ENCODE measurements at regions not wholly inside any gene's neighbourhood (a gene's known extent, or its start where the extent isn't known, plus 50 kb on each side); places are given as distances from the start of the nearest gene placed in this dataset.
"Not testable (repeated sequence)": the region's sequence is repeated elsewhere in the genome, so short reads cannot be mapped to it uniquely, and the experiment has no call there.

DNA sequence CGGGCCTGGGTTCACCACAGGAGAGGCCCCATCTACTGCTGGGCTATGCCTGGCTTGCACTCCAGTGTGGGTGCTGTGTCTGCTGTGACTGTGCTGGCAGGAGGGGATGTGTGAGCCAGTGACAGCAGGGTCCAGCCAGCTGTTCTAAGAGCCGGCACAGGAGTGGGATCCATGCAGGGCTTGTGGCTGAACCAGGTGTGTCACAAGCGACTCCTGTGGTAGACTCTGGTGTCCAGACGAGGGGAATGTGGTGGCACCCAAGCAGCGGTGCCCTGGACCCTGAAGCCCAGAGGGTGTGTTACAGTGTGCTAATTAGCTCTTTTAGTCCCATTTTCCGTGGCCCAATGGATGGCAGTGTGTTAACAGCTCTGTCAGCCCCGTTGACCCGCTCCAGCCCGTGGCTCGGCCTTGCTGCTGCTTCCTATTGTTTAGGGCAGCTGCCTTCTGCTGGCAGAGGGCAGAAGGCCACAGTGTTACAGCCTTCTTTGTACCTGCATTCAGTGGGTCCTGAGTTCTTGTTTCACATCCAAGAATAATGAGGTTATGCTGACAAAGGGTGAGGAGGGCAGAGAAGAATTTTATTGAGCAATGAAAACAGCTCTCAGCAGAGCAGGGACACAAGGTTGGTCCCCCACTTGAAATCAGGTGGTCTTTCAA lies 78.5 kb upstream of the RNU6-1 start:
- no peak overlapping the region for H3K4me3 ChIP-seq (ENCODE audit: low read depth, low read length)

GRCh38 chr15:67920524-67921240 lies 80.8 kb upstream of the RNU6-1 start:
- H3K4me3 ChIP-seq (ENCODE audit: low read depth, low read length): no peak overlapping the region

DNA sequence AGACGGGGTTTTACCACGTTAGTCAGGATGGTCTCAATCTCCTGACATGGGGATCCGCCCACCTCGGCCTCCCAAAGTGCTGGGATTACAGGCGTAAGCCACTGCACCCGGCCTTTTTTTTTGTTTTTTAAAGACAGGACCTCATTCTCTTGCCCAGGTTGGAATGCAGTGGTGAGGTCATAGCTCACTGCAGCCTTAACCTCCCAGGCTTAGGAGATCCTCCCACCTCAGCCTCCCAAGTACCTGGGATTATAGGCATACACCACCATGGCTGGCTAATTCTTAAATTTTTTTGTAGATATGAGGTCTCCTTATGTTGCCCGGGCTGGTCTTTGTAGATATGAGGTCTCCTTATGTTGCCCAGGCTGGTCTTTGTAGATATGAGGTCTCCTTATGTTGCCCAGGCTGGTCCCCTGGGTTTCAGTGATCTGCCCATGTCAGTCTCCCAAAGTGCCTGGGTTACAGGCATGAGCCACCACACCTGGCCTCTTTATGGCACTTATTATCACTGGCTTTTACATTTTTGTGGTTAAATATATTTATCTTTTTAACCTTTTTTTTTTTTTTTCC lies 82.3 kb upstream of the RNU6-1 start:
- H3K4me3 ChIP-seq (ENCODE audit: low read depth, low read length): no peak overlapping the region

DNA sequence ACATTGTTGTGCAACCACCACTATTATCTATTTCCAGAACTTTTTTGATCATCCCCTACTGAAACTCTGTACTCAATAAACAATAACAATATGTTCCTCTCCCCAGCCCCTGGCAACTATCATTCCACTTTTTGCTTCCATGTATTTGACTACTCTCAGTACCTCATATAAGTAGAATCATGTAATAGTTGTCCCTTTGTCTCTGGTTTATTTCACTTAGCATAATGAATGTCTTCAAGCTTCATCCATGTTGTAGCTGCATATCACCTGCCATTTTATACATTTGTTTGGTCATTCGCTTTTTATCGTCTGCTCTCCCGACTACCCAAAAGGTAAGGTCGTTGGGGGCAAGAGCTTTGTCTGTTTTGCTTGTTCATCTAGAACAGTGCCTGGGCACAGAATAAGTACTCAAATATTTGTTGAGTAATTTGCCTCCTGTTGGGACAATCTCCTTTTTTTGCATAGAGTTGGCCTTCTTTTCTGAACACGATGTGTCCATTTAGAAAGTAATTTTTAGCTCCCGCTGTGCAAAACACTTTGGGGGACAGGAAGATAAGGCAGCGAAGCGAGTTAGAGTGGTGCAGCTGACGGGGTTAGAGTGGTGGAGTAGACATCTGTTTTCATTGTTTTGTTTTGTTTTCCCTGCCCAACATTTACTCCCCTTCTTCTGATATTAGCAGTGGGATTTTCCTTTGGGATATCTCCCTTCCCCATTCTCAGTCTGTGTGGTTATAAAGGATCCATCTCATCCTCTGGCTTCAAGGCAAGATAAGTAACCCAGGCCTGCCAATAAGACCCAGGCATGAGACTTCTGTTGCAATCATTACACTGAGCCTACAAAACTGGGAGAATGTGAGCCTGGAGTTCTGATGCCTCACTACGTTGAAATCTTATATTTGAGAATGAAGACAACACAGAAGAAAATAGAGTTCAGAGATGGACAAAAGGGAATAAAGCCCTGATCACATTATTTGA lies 83.4 kb upstream of the RNU6-1 start:
- no peak overlapping the region for H3K4me3 ChIP-seq (ENCODE audit: low read depth, low read length)

DNA sequence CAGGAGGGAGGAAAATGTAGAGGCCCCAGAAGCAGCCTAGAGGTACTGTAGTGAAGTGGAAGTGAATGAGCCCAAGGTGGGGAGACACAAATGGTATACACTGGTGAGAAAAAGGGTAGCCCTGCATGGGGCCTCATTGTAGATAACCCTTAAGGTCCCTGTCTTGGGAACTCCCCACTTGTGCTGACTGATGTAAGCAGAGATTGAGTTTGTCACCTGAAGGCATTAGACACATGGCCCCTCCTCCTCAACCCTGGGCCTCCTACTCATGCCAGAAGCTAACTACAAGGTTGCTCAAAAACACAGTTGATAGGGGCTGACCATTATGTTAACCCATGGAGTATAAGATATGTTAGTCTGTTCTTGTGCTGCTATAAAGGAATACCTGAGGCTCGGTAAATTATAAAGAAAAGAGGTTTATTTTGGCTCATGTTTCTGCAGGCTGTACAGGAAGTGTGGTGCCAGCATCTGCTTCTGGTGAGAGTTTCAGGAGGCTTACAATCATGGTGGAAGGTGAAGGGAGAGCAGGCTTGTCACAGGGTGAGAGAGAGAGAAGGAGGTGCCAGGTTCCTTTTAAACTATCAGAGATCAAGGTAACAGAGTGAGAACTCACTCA lies 84.6 kb upstream of the RNU6-1 start:
- H3K4me3 ChIP-seq (ENCODE audit: low read depth, low read length): no peak overlapping the region

GRCh38 chr15:67925182-67925581 lies 85.3 kb upstream of the RNU6-1 start:
- H3K4me3 ChIP-seq (ENCODE audit: low read depth, low read length): no peak overlapping the region

- no peak overlapping the region for H3K4me3 ChIP-seq (ENCODE audit: low read depth, low read length)
Observed at GRCh38 chr15:67927501-67928168, 87.8 kb upstream of the RNU6-1 start.

GRCh38 chr15:67928666-67929065 lies 88.8 kb upstream of the RNU6-1 start:
- H3K4me3 ChIP-seq (ENCODE audit: low read depth, low read length): no peak overlapping the region

DNA sequence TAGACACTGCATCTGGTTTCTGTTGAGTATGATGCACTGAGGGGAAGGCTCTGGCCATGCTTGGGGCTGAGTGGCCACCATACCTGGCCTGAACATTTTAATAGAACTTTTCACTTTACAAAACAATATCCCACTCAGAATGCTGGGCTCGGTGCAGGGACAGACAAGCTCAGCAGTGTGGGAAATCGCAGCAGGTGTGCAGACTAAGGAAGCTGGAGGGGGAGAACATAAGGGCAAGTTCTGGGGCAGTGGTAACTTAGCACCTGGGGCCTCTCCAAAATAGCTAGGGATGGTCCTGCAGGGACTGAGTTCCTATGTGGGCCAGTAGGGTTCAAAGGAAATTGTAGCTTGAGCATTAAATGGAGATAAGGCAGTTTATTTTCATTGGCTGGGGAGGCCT lies 90.9 kb upstream of the RNU6-1 start:
- no peak overlapping the region for H3K4me3 ChIP-seq (ENCODE audit: low read depth, low read length)

- H3K4me3 ChIP-seq (ENCODE audit: low read depth, low read length): no peak overlapping the region
Observed at GRCh38 chr15:67931861-67932260, 92.0 kb upstream of the RNU6-1 start.

DNA sequence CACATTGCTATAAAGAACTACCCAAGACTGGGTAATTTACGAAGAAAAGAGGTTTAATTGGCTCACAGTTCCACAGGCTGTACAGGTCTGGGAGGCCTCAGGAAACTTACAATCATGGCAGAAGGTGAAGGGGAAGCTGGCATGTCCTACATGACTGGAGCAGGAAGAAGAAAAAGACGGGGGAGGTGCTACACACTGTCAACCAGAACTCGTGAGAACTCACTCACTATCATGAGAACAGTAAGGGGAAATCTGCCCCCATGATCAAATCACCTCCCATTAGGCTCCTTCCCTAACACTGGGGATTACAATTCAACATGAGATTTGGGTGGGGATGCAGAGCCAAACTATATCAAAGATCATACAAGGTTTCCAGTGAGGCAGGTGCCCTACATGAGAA lies 94.3 kb upstream of the RNU6-1 start:
- not testable (repeated sequence) for H3K4me3 ChIP-seq (ENCODE audit: low read depth, low read length)

DNA sequence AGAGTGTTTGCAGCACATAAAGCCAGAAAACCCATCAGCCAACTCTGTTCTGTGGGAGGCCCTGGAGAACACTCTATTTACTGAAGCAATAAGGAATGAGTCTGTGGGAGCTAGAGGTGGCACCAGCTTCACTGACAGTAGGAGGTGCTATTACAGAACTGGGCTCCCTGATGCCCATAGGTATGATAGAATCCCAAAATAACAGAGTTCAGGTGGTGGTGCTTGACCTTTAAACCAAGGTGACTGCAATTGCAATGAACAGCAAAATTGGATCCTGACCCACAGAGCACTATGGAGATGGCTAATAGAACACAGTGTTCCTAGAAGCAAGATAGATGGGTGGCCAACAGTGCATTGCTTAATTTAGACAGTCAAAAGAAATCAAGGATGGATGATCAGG lies 95.4 kb upstream of the RNU6-1 start:
- no peak overlapping the region for H3K4me3 ChIP-seq (ENCODE audit: low read depth, low read length)

- H3K4me3 ChIP-seq (ENCODE audit: low read depth, low read length): no peak overlapping the region
Observed at GRCh38 chr15:67936258-67936657, 96.4 kb upstream of the RNU6-1 start.

DNA sequence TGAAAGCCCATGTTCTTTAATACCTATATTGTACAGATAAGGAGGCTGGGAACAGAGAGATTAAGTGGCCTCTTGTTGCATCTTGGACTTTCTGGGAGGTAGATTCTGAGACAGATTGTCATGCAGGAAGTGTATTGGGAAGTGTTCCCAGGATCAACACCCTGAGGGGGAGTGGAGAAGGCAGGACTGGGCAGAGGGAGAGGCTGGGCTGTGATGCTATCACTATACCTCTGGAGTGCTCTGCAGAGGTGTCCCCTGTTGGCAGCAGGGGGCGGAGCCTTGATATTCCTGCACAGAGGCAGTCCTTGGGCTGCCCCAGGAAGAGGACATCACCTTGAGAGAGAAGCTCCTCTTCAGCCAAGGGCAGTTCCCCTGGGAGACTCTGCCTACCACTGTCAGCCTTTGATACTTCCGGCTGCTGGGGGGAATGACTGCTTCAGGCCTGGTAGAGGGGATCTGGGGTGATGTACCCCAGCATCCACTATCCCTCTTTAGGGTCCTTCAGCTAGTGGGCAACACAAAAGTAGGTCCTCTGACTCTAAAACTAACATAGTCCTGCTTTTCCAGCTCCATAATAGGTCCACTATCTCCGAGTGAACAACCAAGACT lies 97.4 kb upstream of the RNU6-1 start:
- no peak overlapping the region for H3K4me3 ChIP-seq (ENCODE audit: low read depth, low read length)

DNA sequence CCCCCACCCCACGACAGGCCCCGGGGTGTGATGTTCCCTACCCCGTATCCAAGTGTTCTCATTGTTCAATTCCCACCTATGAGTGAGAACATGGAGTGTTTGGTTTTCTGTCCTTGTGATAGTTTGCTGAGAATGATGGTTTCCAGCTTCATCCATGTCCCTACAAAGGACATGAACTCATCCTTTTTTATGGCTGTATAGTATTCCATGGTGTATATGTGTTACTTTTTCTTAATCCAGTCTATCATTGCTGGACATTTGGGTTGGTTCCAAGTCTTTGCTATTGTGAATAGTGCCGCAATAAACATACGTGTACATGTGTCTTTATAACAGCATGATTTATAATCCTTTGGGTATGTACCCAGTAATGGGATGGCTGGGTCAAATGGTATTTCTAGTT lies 99.3 kb upstream of the RNU6-1 start:
- H3K4me3 ChIP-seq (ENCODE audit: low read depth, low read length): not testable (repeated sequence)

DNA sequence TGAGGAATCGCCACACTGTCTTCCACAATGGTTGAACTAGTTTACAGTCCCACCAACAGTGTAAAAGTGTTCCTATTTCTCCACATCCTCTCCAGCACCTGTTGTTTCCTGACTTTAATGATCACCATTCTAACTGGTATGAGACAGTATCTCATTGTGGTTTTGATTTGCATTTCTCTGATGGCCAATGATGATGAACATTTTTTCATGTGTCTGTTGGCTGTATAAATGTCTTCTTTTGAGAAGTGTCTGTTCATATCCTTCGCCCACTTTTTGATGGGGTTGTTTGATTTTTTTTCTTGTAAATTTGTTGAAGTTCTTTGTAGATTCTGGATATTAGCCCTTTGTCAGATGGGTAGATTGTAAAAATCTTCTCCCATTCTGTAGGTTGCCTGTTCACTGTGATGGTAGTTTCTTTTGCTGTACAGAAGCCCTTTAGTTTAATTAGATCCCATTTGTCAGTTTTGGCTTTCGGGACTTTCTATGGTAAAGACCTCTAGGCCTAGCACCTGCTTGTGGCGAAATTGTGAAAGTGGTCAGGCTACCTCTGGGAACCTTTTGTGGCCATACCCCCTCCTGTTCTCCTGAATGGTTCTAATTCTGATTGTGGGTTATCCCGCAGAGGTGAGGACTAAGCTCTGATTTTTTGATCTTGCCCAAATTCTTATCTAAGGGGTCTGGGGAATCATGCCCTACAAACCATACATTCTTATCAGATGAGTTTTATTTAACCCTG lies 99.9 kb upstream of the RNU6-1 start:
- not testable (repeated sequence) for H3K4me3 ChIP-seq (ENCODE audit: low read depth, low read length)

- H3K4me3 ChIP-seq (ENCODE audit: low read depth, low read length): no peak overlapping the region
Observed at GRCh38 chr15:67940324-67940719, 100.5 kb upstream of the RNU6-1 start.

GRCh38 chr15:67941648-67942310 lies 101.9 kb upstream of the RNU6-1 start:
- H3K4me3 ChIP-seq (ENCODE audit: low read depth, low read length): no peak overlapping the region

DNA sequence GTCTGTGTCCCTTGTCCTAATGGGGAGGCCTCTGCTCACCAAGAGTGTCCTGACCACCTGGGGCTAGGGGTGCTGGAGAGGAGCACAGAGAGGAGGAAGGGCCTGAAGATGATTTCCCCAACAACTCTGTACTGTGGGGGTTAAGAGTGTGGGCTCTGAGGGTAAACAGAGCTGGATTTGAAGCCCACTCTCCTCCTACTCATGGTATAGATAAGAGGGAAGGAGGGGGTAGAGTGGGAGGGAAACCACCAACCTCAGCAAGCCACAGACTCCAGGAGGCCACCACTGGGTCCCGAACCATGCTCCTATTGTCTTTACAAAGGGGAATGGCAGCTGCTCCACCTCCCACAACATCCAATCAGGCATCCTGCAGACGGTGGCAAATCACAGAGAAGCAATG lies 103.6 kb upstream of the RNU6-1 start:
- no peak overlapping the region for H3K4me3 ChIP-seq (ENCODE audit: low read depth, low read length)
